Tongue (tissue), 1 donor: ENCODE measurements at regions not wholly inside any gene's neighbourhood (a gene's known extent, or its start where the extent isn't known, plus 50 kb on each side); places are given as distances from the start of the nearest gene placed in this dataset.

Experiments
- DNase-seq: peaks from one replicate; pipeline ENCODE4 v3.0.0-alpha.2; 2015

DNA sequence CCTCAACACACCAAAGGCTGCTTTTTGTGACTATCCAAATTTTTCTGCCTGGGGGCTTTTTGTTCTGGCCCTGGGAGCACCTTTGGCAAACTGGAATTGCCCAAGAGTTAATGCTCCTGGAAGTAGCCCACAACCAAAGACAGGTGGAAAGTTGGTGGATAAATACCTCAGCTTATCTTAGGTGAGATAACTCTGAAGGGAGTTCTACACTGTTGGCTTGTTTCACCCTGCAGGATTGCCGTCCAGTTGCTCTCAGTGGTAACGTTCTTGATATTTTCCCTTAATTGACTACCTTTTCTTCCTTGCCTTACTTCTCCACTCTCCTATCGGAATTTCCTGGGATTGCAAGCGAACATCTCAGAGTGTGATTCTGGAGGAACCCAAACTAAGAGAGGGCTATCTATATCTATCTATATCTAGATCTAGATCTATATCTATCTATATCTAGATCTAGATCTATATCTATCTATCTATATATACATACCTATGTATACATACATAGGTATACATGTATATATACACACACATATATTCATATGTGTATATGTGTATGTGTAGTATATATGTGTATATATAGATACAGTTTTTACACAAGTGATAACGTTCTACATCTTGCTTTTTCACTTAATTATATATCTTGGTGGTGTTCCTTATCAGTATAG is 82.6 kb upstream of the DHX15 start:
- DNase-seq, result no peak

DNA sequence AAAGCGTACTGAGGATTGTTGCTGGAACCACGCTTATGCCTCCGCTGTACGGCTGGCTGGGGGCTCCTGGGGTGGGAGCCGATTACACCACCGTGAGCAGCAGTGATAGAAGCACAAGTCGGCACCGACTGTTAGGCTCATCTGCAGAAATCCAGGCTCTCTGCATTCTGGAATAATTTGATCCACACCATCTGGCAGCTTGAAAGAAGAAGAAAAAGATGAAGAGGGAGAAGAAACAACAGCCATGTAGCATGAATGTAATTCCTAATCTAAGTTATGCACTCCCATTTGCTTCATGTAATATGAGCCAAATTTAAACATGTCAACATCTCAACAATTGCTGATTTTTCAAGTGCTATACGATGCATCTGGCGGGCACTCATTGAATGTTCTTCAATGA is 84.6 kb upstream of the DHX15 start:
- peak; percentile 45 for DNase-seq

DNA sequence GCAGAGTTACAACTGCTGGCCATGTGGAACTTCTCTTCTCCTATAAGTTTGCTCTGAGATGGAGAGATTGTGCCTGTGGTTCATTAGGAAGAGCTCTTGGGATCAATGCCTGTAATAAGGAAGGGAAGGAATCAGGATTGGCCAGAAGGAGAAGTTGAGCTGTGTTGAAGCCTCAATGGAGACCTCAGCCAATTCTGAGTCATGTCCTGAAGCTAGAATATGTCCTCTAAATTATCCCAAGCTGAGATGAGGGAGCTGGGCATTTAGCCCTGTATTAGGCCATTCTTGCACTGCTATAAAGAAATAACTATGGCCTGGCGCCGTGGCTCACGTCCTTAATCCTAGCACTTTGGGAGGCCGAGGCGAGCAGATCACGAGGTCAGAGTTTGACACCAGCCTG is 85.4 kb upstream of the DHX15 start:
- no peak for DNase-seq

DNA sequence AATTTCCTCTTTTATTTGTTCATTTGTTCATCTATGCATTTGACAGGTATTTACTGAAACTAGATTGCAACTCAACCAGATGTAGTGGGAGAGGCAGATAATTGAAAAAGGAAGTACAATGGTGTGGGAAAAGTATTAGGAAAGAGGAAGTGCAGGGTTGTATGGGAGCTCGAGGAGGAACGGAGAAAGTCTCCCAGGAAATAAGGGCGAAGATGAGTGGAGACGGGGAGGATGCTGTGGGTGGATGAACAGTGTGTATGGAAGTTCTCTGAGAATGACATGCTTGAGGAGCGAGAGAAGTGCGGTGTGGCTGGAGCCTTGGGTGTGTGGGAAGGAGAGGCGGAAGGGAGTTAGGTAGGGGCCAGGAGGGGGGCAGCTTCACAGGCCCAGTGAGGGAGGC is 87.5 kb upstream of the DHX15 start:
- no peak for DNase-seq

DNA sequence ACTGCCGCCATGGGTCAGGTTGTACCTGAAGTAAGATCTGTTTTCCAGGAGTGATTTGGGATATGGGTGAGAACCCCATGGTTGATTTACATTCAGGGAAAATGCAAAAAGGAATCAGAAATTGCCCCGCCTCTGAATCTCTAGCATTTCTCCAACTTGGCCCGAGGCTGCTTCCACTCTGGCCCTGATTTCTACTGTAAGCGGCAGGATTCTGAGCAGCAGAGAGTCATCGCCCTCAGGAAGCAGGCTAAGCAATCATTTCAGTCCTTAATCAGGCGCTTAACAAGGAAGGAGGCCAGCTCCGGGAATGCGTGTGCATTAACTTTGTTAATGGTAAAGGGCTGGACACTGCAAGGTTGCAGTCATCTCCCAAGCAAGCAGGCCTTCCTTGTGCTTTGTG is 88.5 kb upstream of the DHX15 start:
- DNase-seq, result no peak

GRCh38 chr4:24674279-24674678 is 89.9 kb upstream of the DHX15 start:
- DNase-seq, result no peak

GRCh38 chr4:24675721-24676389 is 91.5 kb upstream of the DHX15 start:
- no peak for DNase-seq

DNA sequence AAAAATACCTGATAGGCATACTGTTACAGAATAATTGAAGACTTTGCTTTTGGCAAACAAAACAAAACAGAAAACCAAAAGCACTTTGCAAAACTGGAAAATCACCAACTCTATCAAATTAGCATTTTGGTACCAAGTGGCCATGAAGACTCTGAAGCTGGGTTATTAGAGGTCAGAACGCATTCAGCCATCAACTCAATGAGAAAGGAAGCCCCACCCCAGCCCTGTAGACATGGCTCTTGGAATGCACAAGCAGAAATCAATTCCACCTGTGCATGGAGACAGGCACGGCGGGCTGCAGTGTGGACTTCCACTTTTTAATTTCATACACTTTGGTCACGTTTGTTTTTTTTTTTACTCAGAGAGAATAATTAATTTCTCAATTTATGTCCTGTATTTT is 93.6 kb upstream of the DHX15 start:
- no peak for DNase-seq

- peak; percentile 42 for DNase-seq
Observed at GRCh38 chr4:24680746-24681448, 96.5 kb upstream of the DHX15 start.

GRCh38 chr4:24683116-24683515 is 98.8 kb upstream of the DHX15 start:
- DNase-seq, result no peak

- no peak for DNase-seq
Observed at GRCh38 chr4:24686866-24687692, 102.7 kb upstream of the DHX15 start.

GRCh38 chr4:24688453-24688852 is 104.1 kb upstream of the DHX15 start:
- no peak for DNase-seq

- no peak for DNase-seq
Observed at GRCh38 chr4:24689212-24689611, 104.9 kb upstream of the DHX15 start.

- peak; percentile 24 for DNase-seq
Observed at GRCh38 chr4:24690436-24690835, 104.9 kb upstream of the SOD3 start.

GRCh38 chr4:24693636-24694035 is 101.7 kb upstream of the SOD3 start:
- DNase-seq, result no peak

GRCh38 chr4:24700118-24700517 is 95.3 kb upstream of the SOD3 start:
- DNase-seq, result no peak

DNA sequence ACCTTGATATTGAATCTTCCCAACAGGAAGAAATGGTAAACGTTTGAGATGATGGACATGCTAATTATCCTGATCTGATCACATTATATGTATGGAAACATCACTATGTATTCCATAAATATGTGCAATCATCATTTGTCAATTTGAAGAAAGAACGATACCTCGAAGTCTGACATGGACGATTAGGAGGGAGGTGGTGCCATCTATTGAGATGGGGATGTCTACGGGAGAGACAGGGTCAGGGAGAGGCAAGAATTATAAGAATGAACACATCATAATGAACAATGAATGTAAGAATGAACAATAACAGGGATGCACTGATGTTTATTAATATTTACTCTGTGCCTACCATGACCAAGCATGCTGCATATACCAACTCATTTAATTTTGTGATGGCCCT is 93.7 kb upstream of the SOD3 start:
- no peak for DNase-seq

GRCh38 chr4:24702281-24702680 is 93.1 kb upstream of the SOD3 start:
- no peak for DNase-seq

- DNase-seq, result no peak
Observed at GRCh38 chr4:24703298-24703697, 92.1 kb upstream of the SOD3 start.

DNA sequence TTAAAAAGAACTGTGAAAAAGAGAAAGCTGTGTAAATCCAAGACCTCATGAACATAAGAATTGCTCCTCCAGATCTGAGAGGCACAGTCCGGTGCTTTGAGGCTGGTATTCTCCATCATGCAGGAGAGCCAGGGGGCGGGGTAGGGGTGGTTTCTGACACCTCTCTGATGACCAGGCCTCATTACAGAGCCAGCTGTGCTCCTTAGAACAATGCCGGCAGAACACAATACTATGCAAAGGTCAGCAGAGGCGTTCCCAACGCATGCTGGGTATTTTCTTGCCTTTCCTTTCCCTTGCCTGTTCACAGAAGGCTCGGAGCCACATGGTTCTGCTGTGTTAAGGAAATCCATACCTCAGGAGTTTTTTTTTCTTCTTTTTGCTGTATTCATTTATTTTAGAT is 91.2 kb upstream of the SOD3 start:
- DNase-seq, result no peak

GRCh38 chr4:24705016-24705753 is 90.2 kb upstream of the SOD3 start:
- DNase-seq, result no peak

DNA sequence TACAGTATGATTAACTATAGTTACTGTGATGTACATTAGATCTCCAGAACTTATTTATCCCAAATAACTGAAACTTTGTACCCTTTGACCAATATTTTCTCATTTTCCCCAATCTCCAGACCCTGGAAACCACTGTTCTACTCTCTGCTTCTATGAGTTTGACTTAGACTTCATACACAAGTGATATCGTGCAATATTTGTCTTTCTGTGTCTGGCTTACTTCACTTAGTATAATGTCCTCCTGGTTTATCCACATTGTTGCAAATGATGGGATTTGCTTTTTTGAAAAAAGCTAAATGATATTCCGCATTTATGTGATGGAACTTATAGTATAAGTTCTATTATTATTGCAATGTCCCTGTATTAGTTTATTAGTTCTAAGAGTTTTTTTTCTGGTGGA is 81.8 kb upstream of the SOD3 start:
- no peak for DNase-seq
